Breast epithelium (tissue), 4 donors: ENCODE measurements at regions not wholly inside any gene's neighbourhood (a gene's known extent, or its start where the extent isn't known, plus 50 kb on each side); places are given as distances from the start of the nearest gene placed in this dataset.

ENCODE experiments used
- DNase-seq, 2 donors: peaks; one replicate each; pipeline ENCODE4 v3.0.0-alpha.2; 2019; ENCODE audit warnings: low spot score in 2 of 2
- H3K27ac ChIP-seq, 2 donors: fragments of 200-600 bp; sonication (generic) in 1 of 2; one replicate each; pipeline ENCODE4 v1.5.1; 2016 to 2019; ENCODE audit warnings: mild to moderate bottlenecking in 1 of 2
- H3K27me3 ChIP-seq, 2 donors: fragments of 200-600 bp; sonication (generic) in 1 of 2; one replicate each; pipeline versions ENCODE4 v1.5.1 to v1.6.0; 2017 to 2019; ENCODE audit warnings: control low read depth in 1 of 2, mild to moderate bottlenecking in 1 of 2
- H3K36me3 ChIP-seq: fragments of 200-600 bp; one replicate; pipeline ENCODE4 v1.5.1; 2019
- H3K4me1 ChIP-seq, 2 donors: fragments of 200-600 bp; sonication (generic); one replicate each; pipeline ENCODE4 v1.5.1; 2016 to 2019; ENCODE audit warnings: control low read depth in 1 of 2
- H3K4me3 ChIP-seq, 3 donors: fragments of 200-600 bp; sonication (generic); 1 replicate in 2 of 3; 2 replicates in 1 of 3; pipeline ENCODE4 v1.5.1; 2016 to 2019; ENCODE audit warnings: mild to moderate bottlenecking in 3 of 3, moderate library complexity in 2 of 3
- H3K9me3 ChIP-seq, 2 donors: fragments of 200-600 bp; sonication (generic) in 1 of 2; one replicate each; pipeline ENCODE4 v1.5.1; 2016 to 2019; ENCODE audit warnings: control low read depth in 1 of 2
- POLR2A ChIP-seq: fragments of 450-650 bp; IDR thresholded peaks from one replicate; pipeline ENCODE4 v1.6.1; 2016; ENCODE audit warnings: antibody characterized with exemption, mild to moderate bottlenecking, moderate library complexity
- POLR2AphosphoS5 ChIP-seq, 3 donors: sonication (generic); formaldehyde crosslinking; IDR thresholded peaks; one replicate each; pipeline ENCODE4 v1.6.1; 2017; ENCODE audit warnings: antibody characterized with exemption in 3 of 3
- intact Hi-C: fragments of 100-400 bp; cut with DNase I; formaldehyde crosslinking; loops from one replicate; pipeline ENCODE4 v1.15.1; 2023; ENCODE audit warnings: low total_unique reads
- TF ChIP-seq, protein P1 (sequence below), 3 donors: fragments of 450-650 bp; IDR thresholded peaks; one replicate each; pipeline ENCODE4 v1.5.1; 2016 to 2017; ENCODE audit warnings: antibody characterized with exemption in 3 of 3, mild to moderate bottlenecking in 3 of 3, moderate library complexity in 3 of 3

DNA sequence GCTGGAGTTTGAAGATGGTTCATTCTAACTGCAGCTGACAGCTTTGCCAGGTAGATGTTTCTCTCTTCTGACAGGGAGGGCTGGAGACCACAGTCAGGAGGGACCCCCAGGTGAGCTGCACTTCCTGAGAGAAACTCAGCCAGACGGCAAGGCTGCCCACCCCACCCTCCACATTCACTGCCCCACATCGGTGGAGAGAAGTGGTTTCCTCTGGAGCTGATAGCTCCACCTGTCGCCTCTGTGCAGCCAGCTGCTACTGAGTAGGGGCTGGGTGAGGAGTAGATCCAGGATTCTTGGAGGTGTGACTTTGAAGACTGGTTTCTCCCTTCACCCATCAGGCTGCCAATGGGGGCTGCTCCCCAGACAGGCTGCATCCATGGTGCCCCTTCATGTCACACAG is 175.0 kb downstream of the CARTPT start:
- no peak overlapping the region for H3K27ac ChIP-seq
- intact Hi-C loops, result no loop called here
- H3K9me3 ChIP-seq, result no peaks in the 10 kb centered on the region
- no peak for TF ChIP-seq POLR2AphosphoS5 (IDR thresholded peaks at IDR 0.05)
- TF ChIP-seq, protein P1, sequence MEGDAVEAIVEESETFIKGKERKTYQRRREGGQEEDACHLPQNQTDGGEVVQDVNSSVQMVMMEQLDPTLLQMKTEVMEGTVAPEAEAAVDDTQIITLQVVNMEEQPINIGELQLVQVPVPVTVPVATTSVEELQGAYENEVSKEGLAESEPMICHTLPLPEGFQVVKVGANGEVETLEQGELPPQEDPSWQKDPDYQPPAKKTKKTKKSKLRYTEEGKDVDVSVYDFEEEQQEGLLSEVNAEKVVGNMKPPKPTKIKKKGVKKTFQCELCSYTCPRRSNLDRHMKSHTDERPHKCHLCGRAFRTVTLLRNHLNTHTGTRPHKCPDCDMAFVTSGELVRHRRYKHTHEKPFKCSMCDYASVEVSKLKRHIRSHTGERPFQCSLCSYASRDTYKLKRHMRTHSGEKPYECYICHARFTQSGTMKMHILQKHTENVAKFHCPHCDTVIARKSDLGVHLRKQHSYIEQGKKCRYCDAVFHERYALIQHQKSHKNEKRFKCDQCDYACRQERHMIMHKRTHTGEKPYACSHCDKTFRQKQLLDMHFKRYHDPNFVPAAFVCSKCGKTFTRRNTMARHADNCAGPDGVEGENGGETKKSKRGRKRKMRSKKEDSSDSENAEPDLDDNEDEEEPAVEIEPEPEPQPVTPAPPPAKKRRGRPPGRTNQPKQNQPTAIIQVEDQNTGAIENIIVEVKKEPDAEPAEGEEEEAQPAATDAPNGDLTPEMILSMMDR (IDR thresholded peaks at IDR 0.05), result no peak
- no peak for TF ChIP-seq POLR2A
- H3K27me3 ChIP-seq, result no peaks in the 10 kb centered on the region
- H3K4me1 ChIP-seq, result no peaks in the 10 kb centered on the region
- DNase-seq, result no peak
- H3K4me3 ChIP-seq, result no peak overlapping the region
- H3K36me3 ChIP-seq, result no peaks in the 10 kb centered on the region

DNA sequence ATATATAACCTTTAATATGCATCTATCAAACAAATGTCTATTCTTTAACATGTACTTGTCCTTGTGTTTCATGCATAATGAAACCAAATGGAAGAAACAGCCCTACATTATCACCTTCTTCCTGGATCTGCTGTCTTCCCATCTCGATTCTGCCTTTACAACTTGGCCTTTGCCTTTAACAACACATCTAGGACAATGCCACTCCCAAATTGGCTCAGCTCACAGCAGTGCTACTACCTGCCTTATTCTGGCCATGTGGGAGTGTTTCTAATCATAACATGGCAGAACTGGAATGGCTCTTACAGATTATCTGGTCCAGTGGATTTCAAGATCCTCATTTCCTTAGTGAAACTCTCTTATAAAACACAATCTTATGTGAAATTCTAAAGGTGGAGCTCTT is 176.5 kb downstream of the CARTPT start:
- Histone ChIP-seq H3K27ac (no peak overlapping the region), H3K9me3 (no peaks in the 10 kb centered on the region), H3K4me1 (no peaks in the 10 kb centered on the region), H3K27me3 (no peaks in the 10 kb centered on the region), H3K36me3 (no peaks in the 10 kb centered on the region), H3K4me3 (no peak overlapping the region)
- TF ChIP-seq POLR2AphosphoS5 (IDR thresholded peaks at IDR 0.05) (no peak), POLR2A (no peak)
- TF ChIP-seq, protein P1 (IDR thresholded peaks at IDR 0.05), result no peak
- no peak for DNase-seq
- intact Hi-C loops, result no loop called here

DNA sequence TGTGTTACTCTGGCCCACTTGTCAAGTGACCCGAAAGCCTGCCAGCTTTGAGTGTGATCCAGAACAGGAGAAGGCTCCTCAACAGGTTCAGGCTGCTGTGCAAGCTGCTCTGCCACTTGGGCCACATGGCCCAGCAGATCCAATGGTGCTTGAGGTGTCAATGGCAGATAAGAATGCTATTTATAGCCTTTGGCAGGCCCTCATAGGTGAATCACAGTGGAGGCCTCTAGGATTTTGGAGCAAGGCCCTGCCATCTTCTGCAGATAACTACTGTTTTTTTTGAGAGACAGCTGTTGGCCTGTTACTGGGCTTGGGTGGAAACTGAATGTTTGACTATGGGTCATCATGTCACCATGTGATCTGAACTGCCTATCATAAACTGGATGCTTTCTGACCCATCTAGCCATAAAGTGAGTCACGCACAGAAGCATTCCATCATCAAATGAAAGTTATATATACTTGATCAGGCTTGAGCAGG is 180.8 kb downstream of the CARTPT start:
- DNase-seq, result no peak
- intact Hi-C loops, result no loop called here
- Histone ChIP-seq H3K27ac (no peak overlapping the region), H3K36me3 (no peaks in the 10 kb centered on the region), H3K9me3 (no peaks in the 10 kb centered on the region), H3K4me1 (no peaks in the 10 kb centered on the region), H3K4me3 (no peak overlapping the region), H3K27me3 (no peaks in the 10 kb centered on the region)
- TF ChIP-seq POLR2AphosphoS5 (IDR thresholded peaks at IDR 0.05) (no peak), POLR2A (no peak)
- TF ChIP-seq, protein P1 (IDR thresholded peaks at IDR 0.05), result no peak

DNA sequence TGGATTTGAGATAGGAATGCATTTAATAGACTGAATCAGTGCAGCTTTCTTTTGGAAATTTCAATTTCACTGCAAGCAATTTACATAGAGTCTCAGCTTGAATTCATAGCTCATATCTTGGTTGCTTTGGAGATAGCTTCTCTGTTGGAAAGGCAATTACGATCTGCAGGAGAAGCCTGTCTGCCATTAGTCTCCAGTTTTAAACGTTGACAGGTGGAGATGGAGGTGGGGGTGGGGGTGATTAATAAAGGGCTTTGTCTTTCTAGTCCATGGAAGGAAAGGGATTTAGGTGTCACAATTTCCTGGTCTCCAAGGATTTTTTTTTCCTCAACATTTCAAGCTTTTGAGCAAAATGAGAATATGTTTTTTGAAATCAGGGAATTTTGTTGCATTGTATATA is 184.7 kb downstream of the CARTPT start:
- Histone ChIP-seq H3K9me3 (no peaks in the 10 kb centered on the region), H3K4me3 (no peak overlapping the region), H3K27me3 (no peaks in the 10 kb centered on the region), H3K4me1 (no peaks in the 10 kb centered on the region), H3K36me3 (no peaks in the 10 kb centered on the region), H3K27ac (no peak overlapping the region)
- intact Hi-C loops, result no loop called here
- TF ChIP-seq POLR2A (no peak), POLR2AphosphoS5 (IDR thresholded peaks at IDR 0.05) (no peak)
- TF ChIP-seq, protein P1 (IDR thresholded peaks at IDR 0.05), result no peak
- DNase-seq, result no peak

DNA sequence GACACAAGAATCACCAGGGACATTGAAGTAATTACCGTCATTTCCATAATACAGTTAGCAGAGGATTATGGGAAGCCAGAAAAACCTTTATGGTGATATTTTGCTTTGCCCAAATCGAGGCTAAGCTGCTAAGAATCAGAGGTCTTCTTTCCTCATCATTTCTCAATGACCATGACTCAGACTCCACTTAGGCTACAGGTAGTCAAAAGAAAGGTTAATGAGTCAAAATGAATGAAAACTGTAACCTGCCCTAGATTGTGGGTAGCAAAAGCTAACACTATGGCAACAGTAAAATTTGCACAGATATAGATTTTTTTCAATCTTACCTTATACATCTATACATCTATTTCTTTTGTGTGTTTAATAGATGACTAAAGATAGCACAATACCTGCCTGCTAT is 185.8 kb downstream of the CARTPT start:
- Histone ChIP-seq H3K4me3 (no peak overlapping the region), H3K27me3 (no peaks in the 10 kb centered on the region), H3K4me1 (no peaks in the 10 kb centered on the region), H3K27ac (no peak overlapping the region), H3K36me3 (no peaks in the 10 kb centered on the region), H3K9me3 (no peaks in the 10 kb centered on the region)
- intact Hi-C loops, result no loop called here
- TF ChIP-seq POLR2A (no peak), POLR2AphosphoS5 (IDR thresholded peaks at IDR 0.05) (no peak)
- TF ChIP-seq, protein P1 (IDR thresholded peaks at IDR 0.05), result no peak
- DNase-seq, result no peak
